ENCODE measurements at regions not wholly inside any gene's neighbourhood (a gene's known extent, or its start where the extent isn't known, plus 50 kb on each side); places are given as distances from the start of the nearest gene placed in this dataset.

DNA sequence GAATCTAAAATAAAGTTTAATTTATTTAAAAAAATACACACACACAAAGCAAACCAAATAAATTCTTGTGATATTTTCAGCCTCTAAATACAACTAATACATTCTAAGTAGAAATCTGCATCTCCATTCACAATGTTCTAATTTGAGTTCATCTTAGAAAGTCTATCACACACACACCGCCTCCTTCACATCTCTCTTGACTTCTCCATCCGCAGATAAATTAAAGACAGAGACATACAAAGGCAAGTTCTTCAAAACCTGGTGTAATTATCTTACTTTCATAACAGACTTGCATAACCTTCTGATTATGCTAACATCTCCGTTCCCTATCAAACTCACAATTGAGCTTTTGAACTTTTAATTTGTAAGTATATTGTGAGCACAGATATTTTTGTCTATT lies 657.3 kb downstream of the VGLL3 start:
- Histone ChIP-seq H3K27me3 (no peaks in the 10 kb centered on the region), H3K79me2 (ENCODE audit: low read depth) (no peaks in the 10 kb centered on the region), H3K4me1 (no peaks in the 10 kb centered on the region), H3K9me3 (ENCODE audit: low read depth) (no peaks in the 10 kb centered on the region), H3K4me2 (no peak overlapping the region), H3F3A (ENCODE audit: low read depth) (no peaks in the 10 kb centered on the region), H3K9ac (no peak overlapping the region), H3K36me3 (no peaks in the 10 kb centered on the region), H3K4me3 (no peak overlapping the region), H2AFZ (replicated peaks) (no peak overlapping the region), H3K27ac (no peak overlapping the region), H4K20me1 (ENCODE audit: low read depth) (no peaks in the 10 kb centered on the region)
- Mint-ChIP-seq H3K9me3 (no peaks in the 10 kb centered on the region), H3K36me3 (no peaks in the 10 kb centered on the region), H3K27ac (no peak overlapping the region), H3K27me3 (ENCODE audit: insufficient read depth, low read depth) (no peaks in the 10 kb centered on the region), H3K4me1 (no peaks in the 10 kb centered on the region), H3K4me3 (no peak overlapping the region)
- TF ChIP-seq, protein P1, sequence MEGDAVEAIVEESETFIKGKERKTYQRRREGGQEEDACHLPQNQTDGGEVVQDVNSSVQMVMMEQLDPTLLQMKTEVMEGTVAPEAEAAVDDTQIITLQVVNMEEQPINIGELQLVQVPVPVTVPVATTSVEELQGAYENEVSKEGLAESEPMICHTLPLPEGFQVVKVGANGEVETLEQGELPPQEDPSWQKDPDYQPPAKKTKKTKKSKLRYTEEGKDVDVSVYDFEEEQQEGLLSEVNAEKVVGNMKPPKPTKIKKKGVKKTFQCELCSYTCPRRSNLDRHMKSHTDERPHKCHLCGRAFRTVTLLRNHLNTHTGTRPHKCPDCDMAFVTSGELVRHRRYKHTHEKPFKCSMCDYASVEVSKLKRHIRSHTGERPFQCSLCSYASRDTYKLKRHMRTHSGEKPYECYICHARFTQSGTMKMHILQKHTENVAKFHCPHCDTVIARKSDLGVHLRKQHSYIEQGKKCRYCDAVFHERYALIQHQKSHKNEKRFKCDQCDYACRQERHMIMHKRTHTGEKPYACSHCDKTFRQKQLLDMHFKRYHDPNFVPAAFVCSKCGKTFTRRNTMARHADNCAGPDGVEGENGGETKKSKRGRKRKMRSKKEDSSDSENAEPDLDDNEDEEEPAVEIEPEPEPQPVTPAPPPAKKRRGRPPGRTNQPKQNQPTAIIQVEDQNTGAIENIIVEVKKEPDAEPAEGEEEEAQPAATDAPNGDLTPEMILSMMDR (IDR thresholded peaks at IDR 0.05) = no peak
- TF ChIP-seq EZH2phosphoT487 (IDR thresholded peaks at IDR 0.05) (no peak), EZH2 (IDR thresholded peaks at IDR 0.05) (no peak)
- DNase-seq (ENCODE audit: low spot score) = no peak

DNA sequence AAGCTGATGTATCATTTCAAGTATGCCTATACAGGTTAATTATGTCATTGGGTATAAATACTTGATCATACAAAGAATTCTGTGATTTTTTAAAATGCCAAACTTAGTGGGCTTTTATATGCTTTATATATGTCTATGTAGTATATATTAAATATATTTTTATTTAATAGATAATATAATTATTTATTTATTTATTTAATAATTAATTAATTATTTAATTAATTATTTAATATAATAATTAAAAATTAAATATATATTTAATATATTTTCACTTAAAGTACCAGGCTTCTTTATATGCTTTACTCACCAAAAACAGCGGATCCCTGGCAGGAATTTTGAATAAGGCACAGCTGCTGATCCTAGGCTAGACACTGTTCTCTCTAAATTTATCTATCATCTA lies 687.0 kb downstream of the VGLL3 start:
- Histone ChIP-seq H4K20me1 (ENCODE audit: low read depth) (no peaks in the 10 kb centered on the region), H3K9me3 (ENCODE audit: low read depth) (no peaks in the 10 kb centered on the region), H3K27ac (no peak overlapping the region), H3K9ac (no peak overlapping the region), H3K36me3 (no peaks in the 10 kb centered on the region), H3K27me3 (no peaks in the 10 kb centered on the region), H2AFZ (replicated peaks) (no peak overlapping the region), H3F3A (ENCODE audit: low read depth) (no peaks in the 10 kb centered on the region), H3K4me2 (no peak overlapping the region), H3K4me3 (no peak overlapping the region), H3K4me1 (no peaks in the 10 kb centered on the region), H3K79me2 (ENCODE audit: low read depth) (no peaks in the 10 kb centered on the region)
- DNase-seq (ENCODE audit: low spot score) = no peak
- H3K9me3 Mint-ChIP-seq = no peaks in the 10 kb centered on the region
- no peaks in the 10 kb centered on the region for H3K27me3 Mint-ChIP-seq (ENCODE audit: insufficient read depth, low read depth)
- no peak for TF ChIP-seq EZH2 (IDR thresholded peaks at IDR 0.05)
- TF ChIP-seq, protein P1 (IDR thresholded peaks at IDR 0.05) = no peak
- no peak for TF ChIP-seq EZH2phosphoT487 (IDR thresholded peaks at IDR 0.05)
- no peaks in the 10 kb centered on the region for H3K36me3 Mint-ChIP-seq
- no peaks in the 10 kb centered on the region for H3K4me1 Mint-ChIP-seq
- no peak overlapping the region for H3K4me3 Mint-ChIP-seq
- H3K27ac Mint-ChIP-seq = no peak overlapping the region

DNA sequence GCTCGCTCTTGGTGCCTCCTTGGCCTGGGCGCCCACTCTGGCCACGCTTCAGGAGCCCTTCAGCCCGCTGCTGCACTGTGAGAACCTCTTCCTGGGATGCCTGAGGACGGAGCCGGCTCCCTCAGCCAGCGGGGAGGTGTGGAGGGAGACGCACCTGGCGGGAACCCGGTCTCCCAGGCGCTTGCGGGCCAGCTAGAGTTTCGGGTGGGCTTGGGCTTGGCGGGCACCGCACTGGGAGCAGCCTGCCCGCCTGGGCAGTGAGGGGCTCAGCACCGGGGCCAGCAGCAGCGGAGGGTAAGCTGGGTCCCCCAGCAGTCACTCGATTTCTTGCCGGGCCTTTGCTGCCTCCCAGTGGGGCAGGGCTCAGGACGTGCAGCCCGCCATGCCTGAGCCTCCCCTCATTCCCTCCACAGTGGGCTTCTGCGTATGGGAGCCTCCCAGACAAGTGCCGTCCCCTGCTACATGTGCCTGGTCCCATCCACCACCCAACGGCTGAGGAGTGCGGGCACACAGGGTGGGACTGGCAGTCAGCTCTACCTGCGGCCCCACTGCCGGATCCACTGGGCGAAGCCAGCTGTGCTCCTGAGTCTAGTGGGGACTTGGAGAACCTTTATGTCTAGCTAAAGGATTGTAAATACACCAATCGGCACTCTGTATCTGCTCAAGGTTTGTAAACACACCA lies 708.7 kb downstream of the VGLL3 start:
- H3K9me3 Mint-ChIP-seq = no peaks in the 10 kb centered on the region
- no peaks in the 10 kb centered on the region for H3K4me1 Mint-ChIP-seq
- DNase-seq (ENCODE audit: low spot score) = no peak
- Histone ChIP-seq H3F3A (ENCODE audit: low read depth) (no peaks in the 10 kb centered on the region), H3K36me3 (no peaks in the 10 kb centered on the region), H3K9me3 (ENCODE audit: low read depth) (no peaks in the 10 kb centered on the region), H3K9ac (no peak overlapping the region), H2AFZ (replicated peaks) (no peak overlapping the region), H4K20me1 (ENCODE audit: low read depth) (no peaks in the 10 kb centered on the region), H3K27me3 (no peaks in the 10 kb centered on the region), H3K4me2 (no peak overlapping the region), H3K4me1 (no peaks in the 10 kb centered on the region), H3K27ac (no peak overlapping the region), H3K79me2 (ENCODE audit: low read depth) (no peaks in the 10 kb centered on the region), H3K4me3 (no peak overlapping the region)
- TF ChIP-seq EZH2 (IDR thresholded peaks at IDR 0.05) = no peak
- TF ChIP-seq, protein P1 (IDR thresholded peaks at IDR 0.05) = no peak
- no peak for TF ChIP-seq EZH2phosphoT487 (IDR thresholded peaks at IDR 0.05)
- no peak overlapping the region for H3K4me3 Mint-ChIP-seq
- H3K27ac Mint-ChIP-seq = no peak overlapping the region
- H3K27me3 Mint-ChIP-seq (ENCODE audit: insufficient read depth, low read depth) = no peaks in the 10 kb centered on the region
- H3K36me3 Mint-ChIP-seq = no peaks in the 10 kb centered on the region
